Ascending aorta (tissue), 2 donors: ENCODE measurements at regions not wholly inside any gene's neighbourhood (a gene's known extent, or its start where the extent isn't known, plus 50 kb on each side); places are given as distances from the start of the nearest gene placed in this dataset.

ENCODE experiments used
- DNase-seq, 2 donors: peaks; one replicate each; pipeline ENCODE4 v3.0.0-alpha.2; 2019; ENCODE audit warnings: low spot score in 2 of 2
- H3K27ac ChIP-seq, 2 donors: fragments of 200-600 bp; sonication (generic); one replicate each; pipeline ENCODE4 v1.5.1; 2016 to 2017; ENCODE audit warnings: mild to moderate bottlenecking in 1 of 2
- H3K27me3 ChIP-seq: fragments of 200-600 bp; sonication (generic); one replicate; pipeline ENCODE4 v1.5.1; 2017
- H3K36me3 ChIP-seq, 2 donors: fragments of 200-600 bp; sonication (generic); one replicate each; pipeline ENCODE4 v1.5.1; 2016
- H3K4me1 ChIP-seq, 2 donors: fragments of 200-600 bp; sonication (generic); one replicate each; pipeline ENCODE4 v1.5.1; 2016 to 2017; ENCODE audit warnings: mild to moderate bottlenecking in 1 of 2
- H3K4me3 ChIP-seq, 2 donors: fragments of 200-600 bp; sonication (generic); one replicate each; pipeline ENCODE4 v1.5.1; 2016 to 2017; ENCODE audit warnings: mild to moderate bottlenecking in 1 of 2
- H3K9me3 ChIP-seq, 2 donors: fragments of 200-600 bp; sonication (generic); one replicate each; pipeline ENCODE4 v1.5.1; 2016
- intact Hi-C: fragments of 100-400 bp; cut with DNase I; formaldehyde crosslinking; loops from one replicate; pipeline ENCODE4 v1.15.1; 2023
- TF ChIP-seq, protein P1 (sequence below), 3 experiments: fragments of 200-600 bp in 2 of 3; fragments of 450-650 bp in 1 of 3; sonication (generic) in 2 of 3; IDR thresholded peaks; one replicate each; pipeline ENCODE4 v1.5.1; 2016 to 2019; ENCODE audit warnings: antibody characterized with exemption in 3 of 3, mild to moderate bottlenecking in 1 of 3, moderate library complexity in 1 of 3

DNA sequence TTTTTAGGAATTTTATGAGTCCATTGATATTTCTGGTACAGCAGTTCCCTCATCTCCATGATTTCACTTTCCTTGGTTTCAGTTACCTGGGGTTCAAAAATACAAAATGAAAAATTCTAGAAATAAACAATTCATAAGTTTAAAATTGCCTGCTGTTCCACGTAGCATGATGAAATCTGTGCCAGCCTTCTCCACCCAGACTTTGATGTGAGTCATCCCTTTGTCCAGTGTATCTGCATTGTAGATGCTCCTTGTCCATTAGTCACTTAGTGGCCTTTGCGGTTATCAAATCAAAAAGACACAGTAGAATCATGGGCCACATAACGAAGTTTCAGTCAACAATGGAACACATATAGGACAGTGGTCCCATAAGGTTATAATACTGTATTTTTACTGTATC lies 286.9 kb downstream of the PTEN start:
- no peak overlapping the region for H3K4me3 ChIP-seq
- H3K4me1 ChIP-seq, result peaks cover 3 to 20% of the 10 kb centered on the region in 2 donors
- intact Hi-C loops, result no loop called here
- H3K27ac ChIP-seq, result no peak overlapping the region
- H3K36me3 ChIP-seq, result no peaks in the 10 kb centered on the region
- H3K9me3 ChIP-seq, result no peaks in the 10 kb centered on the region
- no peaks in the 10 kb centered on the region for H3K27me3 ChIP-seq
- TF ChIP-seq, protein P1, sequence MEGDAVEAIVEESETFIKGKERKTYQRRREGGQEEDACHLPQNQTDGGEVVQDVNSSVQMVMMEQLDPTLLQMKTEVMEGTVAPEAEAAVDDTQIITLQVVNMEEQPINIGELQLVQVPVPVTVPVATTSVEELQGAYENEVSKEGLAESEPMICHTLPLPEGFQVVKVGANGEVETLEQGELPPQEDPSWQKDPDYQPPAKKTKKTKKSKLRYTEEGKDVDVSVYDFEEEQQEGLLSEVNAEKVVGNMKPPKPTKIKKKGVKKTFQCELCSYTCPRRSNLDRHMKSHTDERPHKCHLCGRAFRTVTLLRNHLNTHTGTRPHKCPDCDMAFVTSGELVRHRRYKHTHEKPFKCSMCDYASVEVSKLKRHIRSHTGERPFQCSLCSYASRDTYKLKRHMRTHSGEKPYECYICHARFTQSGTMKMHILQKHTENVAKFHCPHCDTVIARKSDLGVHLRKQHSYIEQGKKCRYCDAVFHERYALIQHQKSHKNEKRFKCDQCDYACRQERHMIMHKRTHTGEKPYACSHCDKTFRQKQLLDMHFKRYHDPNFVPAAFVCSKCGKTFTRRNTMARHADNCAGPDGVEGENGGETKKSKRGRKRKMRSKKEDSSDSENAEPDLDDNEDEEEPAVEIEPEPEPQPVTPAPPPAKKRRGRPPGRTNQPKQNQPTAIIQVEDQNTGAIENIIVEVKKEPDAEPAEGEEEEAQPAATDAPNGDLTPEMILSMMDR (IDR thresholded peaks at IDR 0.05), result no peak
- DNase-seq, result no peak

DNA sequence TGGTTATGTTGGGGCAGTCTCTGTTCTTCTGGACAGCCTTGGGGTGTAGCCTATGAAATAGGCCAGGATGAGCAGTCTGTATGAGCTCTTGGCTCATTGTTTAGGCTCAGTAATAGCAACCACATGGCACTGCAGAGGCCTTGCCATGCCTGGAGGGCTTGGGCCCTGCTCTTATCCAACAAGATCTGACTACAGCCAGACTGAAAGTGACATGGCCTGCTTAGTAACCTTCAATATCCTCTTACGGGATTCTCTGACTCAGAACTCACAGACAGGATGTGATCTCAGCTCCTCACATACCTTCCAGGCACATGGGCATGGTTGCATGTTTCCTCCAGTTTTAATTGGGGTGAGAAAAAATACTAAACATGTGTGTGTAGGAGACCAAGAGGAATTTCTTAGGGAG lies 289.3 kb downstream of the PTEN start:
- DNase-seq, result peak; percentile 22 to 74
- H3K27ac ChIP-seq, result peak overlapping the region; percentile 66 to 71
- H3K4me3 ChIP-seq, result no peak overlapping the region

DNA sequence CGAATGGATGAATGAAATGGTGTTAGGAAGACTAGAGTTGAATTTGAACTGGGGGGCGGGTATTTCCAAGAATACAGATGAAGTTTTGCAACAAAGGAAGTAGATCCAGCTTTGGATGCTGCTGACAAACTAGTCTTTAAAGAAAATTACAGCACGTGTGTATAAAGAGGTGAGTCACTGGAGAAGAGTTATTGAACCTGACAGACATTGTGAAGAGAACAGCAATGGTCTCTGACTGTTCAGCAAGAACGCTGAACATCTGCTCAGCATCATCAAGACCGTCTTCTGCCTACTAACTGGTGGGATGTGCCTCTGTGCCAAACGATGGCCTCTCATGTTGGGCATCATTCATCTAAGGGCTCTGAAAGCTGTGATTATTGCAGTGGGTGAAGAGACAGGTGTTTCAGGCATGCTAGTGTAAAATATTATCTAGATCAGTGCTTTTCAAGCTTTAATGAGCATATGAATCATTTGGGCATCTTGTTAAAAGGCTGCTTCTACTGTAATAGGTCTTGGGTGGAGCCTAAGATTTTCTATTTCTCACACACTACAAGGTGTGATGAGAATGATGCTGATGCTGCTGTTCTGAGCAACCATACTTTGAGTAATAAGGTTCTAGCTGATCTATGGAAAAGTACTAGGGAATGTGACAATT lies 291.3 kb downstream of the PTEN start:
- no peak overlapping the region for H3K27ac ChIP-seq
- no peaks in the 10 kb centered on the region for H3K9me3 ChIP-seq
- H3K4me1 ChIP-seq, result peaks cover 0 to 24% of the 10 kb centered on the region in 2 donors
- no peaks in the 10 kb centered on the region for H3K27me3 ChIP-seq
- intact Hi-C loops, result no loop called here
- no peak overlapping the region for H3K4me3 ChIP-seq
- no peaks in the 10 kb centered on the region for H3K36me3 ChIP-seq
- TF ChIP-seq, protein P1 (IDR thresholded peaks at IDR 0.05), result no peak
- DNase-seq, result no peak

More for the DNA sequence above, 289.3 kb downstream of the PTEN start:
- intact Hi-C loops, result no loop called here
- H3K4me1 ChIP-seq, result peaks cover 0 to 19% of the 10 kb centered on the region in 2 donors
- TF ChIP-seq, protein P1 (IDR thresholded peaks at IDR 0.05), result no peak
- no peaks in the 10 kb centered on the region for H3K9me3 ChIP-seq
- H3K27me3 ChIP-seq, result no peaks in the 10 kb centered on the region
- no peaks in the 10 kb centered on the region for H3K36me3 ChIP-seq

- TF ChIP-seq, protein P1 (IDR thresholded peaks at IDR 0.05), result no peak
- Histone ChIP-seq H3K4me3 (no peak overlapping the region), H3K27ac (no peak overlapping the region), H3K36me3 (no peaks in the 10 kb centered on the region), H3K4me1 (peaks cover 0 to 22% of the 10 kb centered on the region in 2 donors), H3K9me3 (no peaks in the 10 kb centered on the region), H3K27me3 (no peaks in the 10 kb centered on the region)
- DNase-seq, result no peak
- intact Hi-C loops, result no loop called here
Observed at GRCh38 chr10:88156341-88156740, 292.9 kb downstream of the PTEN start.

GRCh38 chr10:88157981-88158465 lies 294.6 kb downstream of the PTEN start:
- Histone ChIP-seq H3K9me3 (no peaks in the 10 kb centered on the region), H3K4me3 (no peak overlapping the region), H3K36me3 (no peaks in the 10 kb centered on the region), H3K27me3 (no peaks in the 10 kb centered on the region), H3K4me1 (peaks cover 0 to 17% of the 10 kb centered on the region in 2 donors), H3K27ac (peak overlapping the region; percentile 85 to 87)
- no peak for DNase-seq
- TF ChIP-seq, protein P1 (IDR thresholded peaks at IDR 0.05), result no peak
- intact Hi-C loops, result no loop called here
